ENCODE measurements at regions not wholly inside any gene's neighbourhood (a gene's known extent, or its start where the extent isn't known, plus 50 kb on each side); places are given as distances from the start of the nearest gene placed in this dataset.
A peak's percentile ranks its signal among the peaks of the same experiment; 100 is the strongest.

DNA sequence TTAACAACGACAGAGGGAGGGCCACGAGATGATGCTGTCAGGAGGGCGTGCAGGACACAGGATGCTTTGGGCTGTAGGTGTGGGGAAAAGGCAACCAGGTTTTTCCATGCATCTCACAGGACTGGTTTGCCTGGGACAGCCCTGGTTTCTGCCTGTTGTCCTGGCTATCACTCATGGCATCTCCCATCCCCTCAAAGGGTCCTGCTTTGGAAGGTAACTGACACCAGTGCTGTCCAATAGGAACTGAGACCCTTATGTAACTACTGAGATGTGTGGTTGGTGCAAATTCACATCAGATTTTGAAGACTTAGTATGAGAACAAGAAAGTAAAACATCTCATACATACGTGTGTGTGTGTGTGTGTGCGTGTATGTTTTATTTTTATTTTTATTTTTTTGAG lies 144.2 kb downstream of the URI1 start:
- H3K27ac ChIP-seq (ENCODE audit: low read depth, low read length): no peak overlapping the region

DNA sequence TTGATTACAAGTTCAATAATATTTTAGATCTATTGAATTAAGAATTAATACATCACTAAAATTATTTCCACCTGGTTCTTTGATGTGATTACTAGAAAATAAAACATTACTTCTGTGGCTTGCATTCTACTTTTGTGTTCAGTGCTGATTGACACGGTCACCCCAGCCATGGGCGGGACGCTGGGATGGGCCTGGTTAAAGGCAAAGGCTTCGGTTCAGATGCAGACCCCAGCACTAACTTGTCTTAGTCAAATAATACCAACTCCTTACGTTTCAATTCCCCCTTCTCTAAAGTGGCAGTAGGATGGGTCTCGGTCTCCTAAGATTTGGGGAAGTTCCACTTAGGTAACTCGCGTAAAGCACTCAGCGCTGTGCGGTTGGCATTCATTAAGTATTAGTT lies 144.9 kb downstream of the URI1 start:
- Histone ChIP-seq H2BK15ac (replicated peaks; ENCODE audit: low read depth) (no peak overlapping the region), H3K27ac (ENCODE audit: low read depth, low read length) (no peak overlapping the region), H3K4me1 (ENCODE audit: control insufficient read depth, low read depth, low read length) (no peaks in the 10 kb centered on the region), H3K4ac (ENCODE audit: low read depth, low read length) (no peak overlapping the region), H3K4me2 (ENCODE audit: low read length) (no peak overlapping the region), H2BK120ac (ENCODE audit: low read depth, low read length) (no peak overlapping the region), H2BK5ac (ENCODE audit: low read length) (no peak overlapping the region), H3K27me3 (ENCODE audit: insufficient read depth, low read length, poor library complexity) (no peaks in the 10 kb centered on the region), H2AK5ac (ENCODE audit: low read length) (no peak overlapping the region), H3K79me2 (ENCODE audit: control insufficient read depth, insufficient read depth, low read length) (no peaks in the 10 kb centered on the region), H3K23ac (ENCODE audit: low read length) (no peak overlapping the region), H3K4me3 (ENCODE audit: low read length) (no peak overlapping the region), H3K9ac (ENCODE audit: low read length) (no peak overlapping the region), H3K79me1 (ENCODE audit: low read length) (no peaks in the 10 kb centered on the region), H3K56ac (ENCODE audit: low read length) (no peak overlapping the region), H3K18ac (ENCODE audit: low read length) (no peak overlapping the region), H4K5ac (ENCODE audit: low read length) (no peak overlapping the region), H4K8ac (ENCODE audit: low read depth, low read length) (no peak overlapping the region), H3K36me3 (ENCODE audit: control insufficient read depth, insufficient read depth, low read length) (no peaks in the 10 kb centered on the region)
- WGBS (ENCODE audit: extremely low coverage, insufficient coverage, low lambda C conversion rate): no CpG with 5 or more reads among the region's 10 CpGs
- DNase-seq: no peak

More for the DNA sequence above, 144.2 kb downstream of the URI1 start:
- Histone ChIP-seq H3K18ac (ENCODE audit: low read length) (no peak overlapping the region), H3K27me3 (ENCODE audit: insufficient read depth, low read length, poor library complexity) (no peaks in the 10 kb centered on the region), H3K4me1 (ENCODE audit: control insufficient read depth, low read depth, low read length) (no peaks in the 10 kb centered on the region), H3K56ac (ENCODE audit: low read length) (no peak overlapping the region), H3K9ac (ENCODE audit: low read length) (no peak overlapping the region), H3K4me3 (ENCODE audit: low read length) (no peak overlapping the region), H3K23ac (ENCODE audit: low read length) (no peak overlapping the region), H3K4ac (ENCODE audit: low read depth, low read length) (no peak overlapping the region), H3K4me2 (ENCODE audit: low read length) (no peak overlapping the region), H2BK15ac (replicated peaks; ENCODE audit: low read depth) (no peak overlapping the region), H3K79me2 (ENCODE audit: control insufficient read depth, insufficient read depth, low read length) (no peaks in the 10 kb centered on the region), H2BK5ac (ENCODE audit: low read length) (no peak overlapping the region), H2AK5ac (ENCODE audit: low read length) (no peak overlapping the region), H2BK120ac (ENCODE audit: low read depth, low read length) (no peak overlapping the region), H4K8ac (ENCODE audit: low read depth, low read length) (no peak overlapping the region), H3K79me1 (ENCODE audit: low read length) (no peaks in the 10 kb centered on the region), H4K5ac (ENCODE audit: low read length) (no peak overlapping the region), H3K36me3 (ENCODE audit: control insufficient read depth, insufficient read depth, low read length) (no peaks in the 10 kb centered on the region)
- WGBS (ENCODE audit: extremely low coverage, insufficient coverage, low lambda C conversion rate): no CpG with 5 or more reads among the region's 5 CpGs
- DNase-seq: peak; percentile 21

DNA sequence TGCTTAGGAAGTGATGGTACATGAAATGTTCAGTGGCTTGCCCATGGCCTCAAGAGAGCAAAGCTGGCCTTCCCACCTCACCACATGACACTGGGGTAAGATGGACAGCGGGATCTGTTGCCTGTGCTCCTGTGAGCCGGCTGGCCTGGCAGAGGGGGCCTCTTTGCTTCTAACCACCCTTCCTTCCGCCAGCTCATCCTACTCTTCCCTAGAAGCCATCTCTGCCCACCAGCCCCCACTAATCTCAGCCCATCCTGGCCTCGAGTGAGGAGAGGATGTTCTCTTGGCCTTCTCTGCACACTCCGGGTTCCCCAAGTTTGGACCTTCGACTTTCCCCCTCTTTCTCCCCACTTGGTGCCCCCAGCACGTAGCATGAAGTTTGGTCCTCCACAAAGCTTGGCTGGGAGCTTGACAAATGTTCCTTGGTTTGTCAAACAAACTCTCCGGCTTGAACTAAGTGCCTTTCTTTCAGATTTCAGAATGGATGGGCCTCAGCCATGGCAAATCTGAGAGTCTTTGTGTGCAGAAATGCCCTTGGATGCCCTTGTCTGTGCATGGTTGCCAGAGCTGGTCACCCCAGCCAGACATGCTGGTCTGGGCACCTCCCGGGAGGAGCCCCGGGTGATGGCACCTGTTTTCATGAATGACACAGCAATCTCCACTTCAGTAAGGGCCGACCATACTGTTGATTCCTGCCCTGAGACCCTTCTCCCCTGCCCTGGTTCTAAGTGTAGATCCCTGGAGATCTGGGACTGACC lies 145.5 kb downstream of the URI1 start:
- Histone ChIP-seq H3K4me3 (ENCODE audit: low read length) (no peak overlapping the region), H4K5ac (ENCODE audit: low read length) (no peak overlapping the region), H3K79me1 (ENCODE audit: low read length) (no peaks in the 10 kb centered on the region), H3K27me3 (ENCODE audit: insufficient read depth, low read length, poor library complexity) (no peaks in the 10 kb centered on the region), H3K18ac (ENCODE audit: low read length) (no peak overlapping the region), H4K8ac (ENCODE audit: low read depth, low read length) (no peak overlapping the region), H3K27ac (ENCODE audit: low read depth, low read length) (no peak overlapping the region), H3K4me2 (ENCODE audit: low read length) (no peak overlapping the region), H3K23ac (ENCODE audit: low read length) (no peak overlapping the region), H3K9ac (ENCODE audit: low read length) (no peak overlapping the region), H2BK5ac (ENCODE audit: low read length) (no peak overlapping the region), H2AK5ac (ENCODE audit: low read length) (no peak overlapping the region), H3K79me2 (ENCODE audit: control insufficient read depth, insufficient read depth, low read length) (no peaks in the 10 kb centered on the region), H3K36me3 (ENCODE audit: control insufficient read depth, insufficient read depth, low read length) (no peaks in the 10 kb centered on the region), H3K56ac (ENCODE audit: low read length) (no peak overlapping the region), H3K4me1 (ENCODE audit: control insufficient read depth, low read depth, low read length) (no peaks in the 10 kb centered on the region), H3K4ac (ENCODE audit: low read depth, low read length) (no peak overlapping the region), H2BK15ac (replicated peaks; ENCODE audit: low read depth) (no peak overlapping the region), H2BK120ac (ENCODE audit: low read depth, low read length) (no peak overlapping the region)
- DNase-seq: no peak
- no CpG with 5 or more reads among the region's 11 CpGs for WGBS (ENCODE audit: extremely low coverage, insufficient coverage, low lambda C conversion rate)

DNA sequence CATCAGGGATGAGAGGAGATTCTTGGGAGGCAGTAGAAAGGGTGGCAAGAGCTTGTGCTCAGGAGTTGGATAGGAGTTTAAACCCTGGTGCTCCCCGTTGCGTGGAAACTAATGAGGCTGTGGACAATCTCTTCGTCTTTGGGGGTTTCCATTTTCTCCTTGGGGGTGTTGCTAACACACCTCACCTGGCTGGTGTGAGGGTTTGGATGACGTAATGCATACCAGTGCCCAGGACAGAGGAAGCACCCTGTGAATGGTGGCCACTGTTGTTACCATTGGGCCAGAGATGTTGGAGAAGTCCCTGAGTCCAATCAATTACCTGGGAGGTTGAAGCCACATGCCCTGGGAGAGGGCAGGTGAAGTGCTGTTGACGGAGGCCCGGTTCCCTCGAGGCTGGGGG lies 146.5 kb downstream of the URI1 start:
- Histone ChIP-seq H4K8ac (ENCODE audit: low read depth, low read length) (no peak overlapping the region), H3K79me2 (ENCODE audit: control insufficient read depth, insufficient read depth, low read length) (no peaks in the 10 kb centered on the region), H3K27ac (ENCODE audit: low read depth, low read length) (no peak overlapping the region), H2BK120ac (ENCODE audit: low read depth, low read length) (no peak overlapping the region), H3K56ac (ENCODE audit: low read length) (no peak overlapping the region), H3K4me2 (ENCODE audit: low read length) (no peak overlapping the region), H4K5ac (ENCODE audit: low read length) (no peak overlapping the region), H2BK15ac (replicated peaks; ENCODE audit: low read depth) (no peak overlapping the region), H3K4me1 (ENCODE audit: control insufficient read depth, low read depth, low read length) (no peaks in the 10 kb centered on the region), H3K9ac (ENCODE audit: low read length) (no peak overlapping the region), H3K36me3 (ENCODE audit: control insufficient read depth, insufficient read depth, low read length) (no peaks in the 10 kb centered on the region), H3K18ac (ENCODE audit: low read length) (no peak overlapping the region), H2BK5ac (ENCODE audit: low read length) (no peak overlapping the region), H2AK5ac (ENCODE audit: low read length) (no peak overlapping the region), H3K4me3 (ENCODE audit: low read length) (no peak overlapping the region), H3K79me1 (ENCODE audit: low read length) (no peaks in the 10 kb centered on the region), H3K23ac (ENCODE audit: low read length) (no peak overlapping the region), H3K27me3 (ENCODE audit: insufficient read depth, low read length, poor library complexity) (no peaks in the 10 kb centered on the region), H3K4ac (ENCODE audit: low read depth, low read length) (no peak overlapping the region)
- no peak for DNase-seq
- no CpG with 5 or more reads among the region's 7 CpGs for WGBS (ENCODE audit: extremely low coverage, insufficient coverage, low lambda C conversion rate)

DNA sequence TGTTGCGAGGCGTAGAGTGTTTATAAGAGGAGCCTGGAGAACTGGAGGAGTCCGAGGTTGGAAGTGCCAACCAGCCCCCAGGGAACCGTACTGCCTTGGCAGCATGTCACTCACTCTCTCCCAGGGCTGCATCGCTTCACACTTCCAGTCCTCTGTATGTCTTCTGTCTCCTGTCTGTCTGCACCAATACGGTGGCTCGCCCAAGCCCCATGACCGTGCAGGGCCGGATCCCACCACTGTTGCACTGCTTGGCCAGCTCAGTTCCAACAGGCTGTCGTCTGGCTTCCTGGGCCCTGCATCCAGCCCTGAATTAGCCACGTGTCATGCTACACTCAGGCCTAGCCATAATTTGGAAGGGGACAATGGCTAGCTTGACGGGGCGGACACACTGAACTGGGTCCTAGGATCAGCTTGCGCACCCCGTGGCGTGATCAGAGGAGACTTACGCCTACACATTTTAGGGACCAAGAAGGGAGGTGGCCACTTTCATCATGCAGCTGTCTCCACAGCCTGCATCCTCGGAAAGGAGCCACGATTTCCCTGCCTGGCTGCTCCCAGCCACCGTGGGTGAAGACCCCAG lies 147.1 kb downstream of the URI1 start:
- no peak for DNase-seq
- H3K23ac ChIP-seq (ENCODE audit: low read length): no peak overlapping the region
- no peak overlapping the region for H3K56ac ChIP-seq (ENCODE audit: low read length)
- no peak overlapping the region for H3K9ac ChIP-seq (ENCODE audit: low read length)
- H2BK5ac ChIP-seq (ENCODE audit: low read length): no peak overlapping the region
- H3K79me1 ChIP-seq (ENCODE audit: low read length): no peaks in the 10 kb centered on the region
- H2AK5ac ChIP-seq (ENCODE audit: low read length): no peak overlapping the region
- H3K4ac ChIP-seq (ENCODE audit: low read depth, low read length): no peak overlapping the region
- no peak overlapping the region for H3K4me2 ChIP-seq (ENCODE audit: low read length)
- H3K27me3 ChIP-seq (ENCODE audit: insufficient read depth, low read length, poor library complexity): no peaks in the 10 kb centered on the region
- H2BK120ac ChIP-seq (ENCODE audit: low read depth, low read length): no peak overlapping the region
- H3K4me1 ChIP-seq (ENCODE audit: control insufficient read depth, low read depth, low read length): no peaks in the 10 kb centered on the region
- no peak overlapping the region for H3K18ac ChIP-seq (ENCODE audit: low read length)
- no peak overlapping the region for H3K27ac ChIP-seq (ENCODE audit: low read depth, low read length)
- no peak overlapping the region for H3K4me3 ChIP-seq (ENCODE audit: low read length)
- no peak overlapping the region for H4K8ac ChIP-seq (ENCODE audit: low read depth, low read length)
- no peak overlapping the region for H2BK15ac ChIP-seq (replicated peaks; ENCODE audit: low read depth)
- H3K36me3 ChIP-seq (ENCODE audit: control insufficient read depth, insufficient read depth, low read length): no peaks in the 10 kb centered on the region
- no CpG with 5 or more reads among the region's 20 CpGs for WGBS (ENCODE audit: extremely low coverage, insufficient coverage, low lambda C conversion rate)
- no peak overlapping the region for H4K5ac ChIP-seq (ENCODE audit: low read length)
- H3K79me2 ChIP-seq (ENCODE audit: control insufficient read depth, insufficient read depth, low read length): no peaks in the 10 kb centered on the region

DNA sequence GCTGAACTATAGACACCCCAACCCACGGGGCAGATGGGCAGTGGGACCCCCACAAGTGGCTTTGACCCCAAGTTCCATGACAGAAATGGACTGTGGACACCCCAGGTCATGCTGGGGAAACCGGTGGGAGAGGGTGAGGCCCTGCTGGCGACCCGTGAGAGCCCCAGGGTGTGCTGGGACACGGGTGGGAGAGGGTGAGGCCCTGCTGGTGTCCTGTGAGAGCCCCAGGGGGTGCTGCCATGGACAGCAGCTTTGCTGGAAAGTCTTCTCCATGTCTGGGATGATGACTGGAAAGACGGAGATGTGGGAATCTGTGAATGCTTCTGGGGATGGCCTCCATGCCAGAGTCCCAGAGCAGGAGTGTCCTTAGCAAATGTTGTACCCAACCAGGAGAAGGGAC lies 148.4 kb downstream of the URI1 start:
- Histone ChIP-seq H2BK5ac (ENCODE audit: low read length) (no peak overlapping the region), H3K23ac (ENCODE audit: low read length) (no peak overlapping the region), H3K9ac (ENCODE audit: low read length) (no peak overlapping the region), H2BK120ac (ENCODE audit: low read depth, low read length) (no peak overlapping the region), H3K4me1 (ENCODE audit: control insufficient read depth, low read depth, low read length) (no peaks in the 10 kb centered on the region), H2BK15ac (replicated peaks; ENCODE audit: low read depth) (no peak overlapping the region), H3K36me3 (ENCODE audit: control insufficient read depth, insufficient read depth, low read length) (no peaks in the 10 kb centered on the region), H3K79me2 (ENCODE audit: control insufficient read depth, insufficient read depth, low read length) (no peaks in the 10 kb centered on the region), H3K18ac (ENCODE audit: low read length) (no peak overlapping the region), H3K4me2 (ENCODE audit: low read length) (no peak overlapping the region), H3K27me3 (ENCODE audit: insufficient read depth, low read length, poor library complexity) (no peaks in the 10 kb centered on the region), H3K56ac (ENCODE audit: low read length) (no peak overlapping the region), H2AK5ac (ENCODE audit: low read length) (no peak overlapping the region), H3K27ac (ENCODE audit: low read depth, low read length) (no peak overlapping the region), H4K8ac (ENCODE audit: low read depth, low read length) (no peak overlapping the region), H4K5ac (ENCODE audit: low read length) (no peak overlapping the region), H3K4ac (ENCODE audit: low read depth, low read length) (no peak overlapping the region), H3K4me3 (ENCODE audit: low read length) (no peak overlapping the region), H3K79me1 (ENCODE audit: low read length) (no peaks in the 10 kb centered on the region)
- no CpG with 5 or more reads among the region's 6 CpGs for WGBS (ENCODE audit: extremely low coverage, insufficient coverage, low lambda C conversion rate)
- DNase-seq: no peak

All from mesendoderm (in vitro differentiated cells).